Lower lobe of right lung (tissue), 2 donors: ENCODE measurements at regions not wholly inside any gene's neighbourhood (a gene's known extent, or its start where the extent isn't known, plus 50 kb on each side); places are given as distances from the start of the nearest gene placed in this dataset.

Source experiments
- ATAC-seq, 2 donors: fragments of 200-7000 bp; cut with Tn5 transposase; one replicate each; pipeline ENCODE4 v1.9.1; 2020 to 2022; ENCODE audit warnings: mild to moderate bottlenecking in 2 of 2, moderate library complexity in 2 of 2
- DNase-seq: peaks from one replicate; pipeline ENCODE4 v3.0.0-alpha.2; 2020
- H3K27ac ChIP-seq: fragments of 200-600 bp; one replicate; pipeline ENCODE4 v1.8.0; 2022
- H3K27me3 ChIP-seq: fragments of 200-600 bp; one replicate; pipeline ENCODE4 v1.8.0; 2022; ENCODE audit warnings: low read depth
- H3K36me3 ChIP-seq: fragments of 200-600 bp; one replicate; pipeline ENCODE4 v1.8.0; 2022; ENCODE audit warnings: mild to moderate bottlenecking
- H3K4me1 ChIP-seq: fragments of 200-600 bp; one replicate; pipeline ENCODE4 v1.8.0; 2022
- H3K4me3 ChIP-seq: fragments of 200-600 bp; one replicate; pipeline ENCODE4 v1.8.0; 2022; ENCODE audit warnings: mild to moderate bottlenecking
- H3K9me3 ChIP-seq: fragments of 200-600 bp; one replicate; pipeline ENCODE4 v1.8.0; 2022
- intact Hi-C: fragments of 100-400 bp; cut with DNase I; formaldehyde crosslinking; loops from one replicate; pipeline ENCODE4 v1.11.0; 2022
- TF ChIP-seq, protein P1 (sequence below): fragments of 200-600 bp; IDR thresholded peaks from one replicate; pipeline ENCODE4 v1.8.0; 2022; ENCODE audit warnings: antibody characterized with exemption, mild to moderate bottlenecking
- donor health status: DM: no; HTN: yes; CAD: no; lungs with severe emphysema.

- H3K27me3 ChIP-seq: no peaks in the 10 kb centered on the region
- ATAC-seq: no peak
- no peaks in the 10 kb centered on the region for H3K9me3 ChIP-seq
- H3K4me1 ChIP-seq: no peaks in the 10 kb centered on the region
- H3K27ac ChIP-seq: no peak overlapping the region
- intact Hi-C loops: no loop called here
- TF ChIP-seq, protein P1, sequence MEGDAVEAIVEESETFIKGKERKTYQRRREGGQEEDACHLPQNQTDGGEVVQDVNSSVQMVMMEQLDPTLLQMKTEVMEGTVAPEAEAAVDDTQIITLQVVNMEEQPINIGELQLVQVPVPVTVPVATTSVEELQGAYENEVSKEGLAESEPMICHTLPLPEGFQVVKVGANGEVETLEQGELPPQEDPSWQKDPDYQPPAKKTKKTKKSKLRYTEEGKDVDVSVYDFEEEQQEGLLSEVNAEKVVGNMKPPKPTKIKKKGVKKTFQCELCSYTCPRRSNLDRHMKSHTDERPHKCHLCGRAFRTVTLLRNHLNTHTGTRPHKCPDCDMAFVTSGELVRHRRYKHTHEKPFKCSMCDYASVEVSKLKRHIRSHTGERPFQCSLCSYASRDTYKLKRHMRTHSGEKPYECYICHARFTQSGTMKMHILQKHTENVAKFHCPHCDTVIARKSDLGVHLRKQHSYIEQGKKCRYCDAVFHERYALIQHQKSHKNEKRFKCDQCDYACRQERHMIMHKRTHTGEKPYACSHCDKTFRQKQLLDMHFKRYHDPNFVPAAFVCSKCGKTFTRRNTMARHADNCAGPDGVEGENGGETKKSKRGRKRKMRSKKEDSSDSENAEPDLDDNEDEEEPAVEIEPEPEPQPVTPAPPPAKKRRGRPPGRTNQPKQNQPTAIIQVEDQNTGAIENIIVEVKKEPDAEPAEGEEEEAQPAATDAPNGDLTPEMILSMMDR: no peak
- H3K36me3 ChIP-seq: no peaks in the 10 kb centered on the region
- DNase-seq: no peak
- no peak overlapping the region for H3K4me3 ChIP-seq
Observed at GRCh38 chr3:187450431-187451190, 82.4 kb downstream of the RTP4 start.

DNA sequence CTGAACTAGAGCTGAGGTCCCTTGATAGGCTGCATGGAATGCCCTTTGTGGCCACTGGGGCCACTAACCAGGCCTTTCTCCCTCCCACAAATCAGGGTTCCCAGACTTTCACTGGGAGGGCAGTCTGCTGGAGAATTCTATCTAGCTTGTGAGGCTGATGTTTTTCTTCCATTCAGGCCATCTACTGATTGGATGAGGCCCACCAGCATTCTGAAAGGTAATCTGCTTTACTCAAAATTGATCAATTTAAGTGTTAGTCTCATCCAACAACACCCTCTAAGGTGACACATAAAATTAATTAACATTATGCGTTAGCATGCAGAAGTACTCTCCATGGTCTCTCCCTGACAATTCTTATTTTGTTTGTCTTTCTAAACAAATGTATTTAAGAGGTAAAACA is 80.5 kb downstream of the RTP4 start:
- no peaks in the 10 kb centered on the region for H3K27me3 ChIP-seq
- intact Hi-C loops: no loop called here
- no peak overlapping the region for H3K4me3 ChIP-seq
- no peaks in the 10 kb centered on the region for H3K36me3 ChIP-seq
- ATAC-seq: no peak
- DNase-seq: no peak
- no peak overlapping the region for H3K27ac ChIP-seq
- H3K4me1 ChIP-seq: no peaks in the 10 kb centered on the region
- no peaks in the 10 kb centered on the region for H3K9me3 ChIP-seq
- TF ChIP-seq, protein P1: no peak

- DNase-seq: no peak
- Histone ChIP-seq H3K27ac (no peak overlapping the region), H3K4me3 (no peak overlapping the region), H3K36me3 (no peaks in the 10 kb centered on the region), H3K4me1 (no peaks in the 10 kb centered on the region), H3K9me3 (no peaks in the 10 kb centered on the region), H3K27me3 (no peaks in the 10 kb centered on the region)
- TF ChIP-seq, protein P1: no peak
- intact Hi-C loops: no loop called here
- ATAC-seq: no peak
Observed at GRCh38 chr3:187447737-187448136, 79.6 kb downstream of the RTP4 start.

DNA sequence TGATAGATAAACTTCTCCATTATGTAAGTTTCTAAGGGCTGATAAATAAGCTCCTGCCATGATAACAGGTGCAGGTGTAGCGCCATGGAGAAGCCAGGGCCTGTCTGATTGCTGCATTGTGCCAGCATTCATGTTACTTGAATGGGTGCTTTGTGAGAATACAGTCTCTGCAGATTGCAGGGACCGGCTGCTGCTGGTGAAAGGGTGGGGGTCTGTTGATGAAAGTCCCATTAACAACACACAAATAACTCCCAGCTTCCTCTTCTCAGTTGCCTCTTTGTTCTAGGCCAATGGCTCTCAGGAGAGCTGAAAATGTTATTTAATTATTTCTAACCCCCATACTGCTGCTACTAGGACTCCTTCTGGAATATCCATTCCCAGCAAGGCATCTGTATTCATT is 77.2 kb downstream of the RTP4 start:
- intact Hi-C loops: no loop called here
- no peaks in the 10 kb centered on the region for H3K9me3 ChIP-seq
- DNase-seq (no peak), ATAC-seq (no peak)
- no peaks in the 10 kb centered on the region for H3K4me1 ChIP-seq
- no peak overlapping the region for H3K27ac ChIP-seq
- H3K27me3 ChIP-seq: no peaks in the 10 kb centered on the region
- H3K36me3 ChIP-seq: no peaks in the 10 kb centered on the region
- H3K4me3 ChIP-seq: no peak overlapping the region
- TF ChIP-seq, protein P1: no peak

GRCh38 chr3:187434524-187434923 is 66.3 kb downstream of the RTP4 start:
- no peak for DNase-seq
- intact Hi-C loops: no loop called here
- no peaks in the 10 kb centered on the region for H3K27me3 ChIP-seq

More at GRCh38 chr3:187434524-187434923, 66.3 kb downstream of the RTP4 start:
- H3K4me3 ChIP-seq: no peak overlapping the region
- ATAC-seq: no peak
- no peaks in the 10 kb centered on the region for H3K4me1 ChIP-seq
- H3K9me3 ChIP-seq: no peaks in the 10 kb centered on the region
- H3K36me3 ChIP-seq: no peaks in the 10 kb centered on the region
- no peak overlapping the region for H3K27ac ChIP-seq
- TF ChIP-seq, protein P1: no peak
